ENCODE measurements at regions not wholly inside any gene's neighbourhood (a gene's known extent, or its start where the extent isn't known, plus 50 kb on each side); places are given as distances from the start of the nearest gene placed in this dataset.

DNA sequence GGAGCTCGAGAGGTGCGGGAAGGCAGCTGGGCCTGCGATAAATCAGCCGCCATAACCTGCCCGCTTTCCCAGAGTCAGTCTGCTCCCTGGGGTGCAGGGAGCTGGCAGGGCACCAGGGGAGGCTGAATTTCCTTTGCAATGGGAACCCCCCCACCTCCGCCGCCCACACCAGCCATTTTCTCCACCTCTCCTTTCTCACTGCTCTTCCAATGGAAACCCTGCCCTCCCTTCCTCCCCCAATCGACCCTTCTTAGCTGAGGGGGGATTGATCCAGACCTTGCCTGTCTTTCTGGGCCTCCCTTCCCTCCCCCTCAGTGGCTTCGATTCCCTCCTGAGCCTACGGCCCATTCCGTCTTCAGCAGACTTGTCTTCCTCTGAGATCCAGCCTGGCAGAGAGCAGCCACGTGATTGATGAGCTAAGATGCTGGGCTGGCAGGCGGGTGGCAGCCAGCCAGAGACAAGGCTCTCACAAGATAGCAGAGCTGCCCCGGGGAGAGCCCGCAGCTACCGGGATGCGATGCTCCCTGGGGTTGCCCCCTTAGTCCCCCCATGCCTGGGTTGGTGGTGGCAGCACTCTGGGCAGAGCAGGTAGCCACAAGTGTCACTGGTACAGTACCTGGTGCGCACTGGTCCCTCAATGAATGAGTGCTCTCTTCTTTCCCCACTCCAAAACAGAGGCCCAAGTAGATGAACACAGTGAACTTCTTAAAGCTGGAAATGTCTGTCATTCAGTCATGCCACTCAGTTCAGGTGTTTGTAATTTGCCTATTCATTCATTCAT lies 53.7 kb upstream of the FABP6 start:
- no peak overlapping the region for H3K27ac ChIP-seq
- TF ChIP-seq, protein P1, sequence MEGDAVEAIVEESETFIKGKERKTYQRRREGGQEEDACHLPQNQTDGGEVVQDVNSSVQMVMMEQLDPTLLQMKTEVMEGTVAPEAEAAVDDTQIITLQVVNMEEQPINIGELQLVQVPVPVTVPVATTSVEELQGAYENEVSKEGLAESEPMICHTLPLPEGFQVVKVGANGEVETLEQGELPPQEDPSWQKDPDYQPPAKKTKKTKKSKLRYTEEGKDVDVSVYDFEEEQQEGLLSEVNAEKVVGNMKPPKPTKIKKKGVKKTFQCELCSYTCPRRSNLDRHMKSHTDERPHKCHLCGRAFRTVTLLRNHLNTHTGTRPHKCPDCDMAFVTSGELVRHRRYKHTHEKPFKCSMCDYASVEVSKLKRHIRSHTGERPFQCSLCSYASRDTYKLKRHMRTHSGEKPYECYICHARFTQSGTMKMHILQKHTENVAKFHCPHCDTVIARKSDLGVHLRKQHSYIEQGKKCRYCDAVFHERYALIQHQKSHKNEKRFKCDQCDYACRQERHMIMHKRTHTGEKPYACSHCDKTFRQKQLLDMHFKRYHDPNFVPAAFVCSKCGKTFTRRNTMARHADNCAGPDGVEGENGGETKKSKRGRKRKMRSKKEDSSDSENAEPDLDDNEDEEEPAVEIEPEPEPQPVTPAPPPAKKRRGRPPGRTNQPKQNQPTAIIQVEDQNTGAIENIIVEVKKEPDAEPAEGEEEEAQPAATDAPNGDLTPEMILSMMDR (IDR thresholded peaks at IDR 0.05) = no peak
- H3K9me3 ChIP-seq = no peaks in the 10 kb centered on the region
- H3K4me3 ChIP-seq = no peak overlapping the region
- no peaks in the 10 kb centered on the region for H3K4me1 ChIP-seq
- intact Hi-C loops (cut with DNase I) = no loop called here
- no peaks in the 10 kb centered on the region for H3K27me3 ChIP-seq
- DNase-seq = no peak
- H3K36me3 ChIP-seq = no peaks in the 10 kb centered on the region
- peak; percentile 44 for ATAC-seq

DNA sequence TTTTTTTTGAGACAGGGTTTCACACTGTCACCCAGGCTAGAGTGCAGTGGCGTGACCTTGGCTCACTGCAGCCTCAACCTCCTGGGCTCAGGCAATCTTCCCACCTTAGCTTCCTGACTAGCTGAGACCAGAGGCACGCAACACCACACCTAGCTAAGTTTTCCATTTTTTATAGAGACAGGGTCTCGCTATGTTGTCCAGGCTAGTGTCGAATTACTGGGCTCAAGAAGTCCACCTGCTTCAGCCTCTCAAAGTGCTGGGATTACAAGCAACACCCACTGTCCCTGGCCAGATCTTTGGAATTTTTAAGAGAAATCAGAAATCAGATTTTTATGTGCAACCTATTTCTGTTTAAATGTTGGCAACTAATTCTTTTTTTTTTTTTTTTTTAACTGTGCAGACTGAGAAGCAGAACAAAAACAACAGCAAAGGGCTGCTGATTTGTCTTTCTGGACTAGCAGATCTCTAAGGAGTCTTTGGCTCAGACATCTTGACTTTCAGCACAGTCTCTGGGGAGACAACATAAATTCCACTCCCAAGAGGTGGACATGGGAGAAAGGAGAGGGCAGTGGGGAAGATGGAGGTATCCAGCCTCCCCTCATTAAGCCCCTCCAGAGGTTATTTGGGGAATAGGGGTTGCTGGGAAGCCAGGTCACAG lies 54.4 kb upstream of the FABP6 start:
- intact Hi-C loops (cut with DNase I) = no loop called here
- TF ChIP-seq, protein P1 (IDR thresholded peaks at IDR 0.05) = no peak
- no peaks in the 10 kb centered on the region for H3K9me3 ChIP-seq
- no peaks in the 10 kb centered on the region for H3K36me3 ChIP-seq
- no peaks in the 10 kb centered on the region for H3K27me3 ChIP-seq
- H3K4me3 ChIP-seq = no peak overlapping the region
- H3K4me1 ChIP-seq = no peaks in the 10 kb centered on the region
- H3K27ac ChIP-seq = no peak overlapping the region
- ATAC-seq (no peak), DNase-seq (no peak)

DNA sequence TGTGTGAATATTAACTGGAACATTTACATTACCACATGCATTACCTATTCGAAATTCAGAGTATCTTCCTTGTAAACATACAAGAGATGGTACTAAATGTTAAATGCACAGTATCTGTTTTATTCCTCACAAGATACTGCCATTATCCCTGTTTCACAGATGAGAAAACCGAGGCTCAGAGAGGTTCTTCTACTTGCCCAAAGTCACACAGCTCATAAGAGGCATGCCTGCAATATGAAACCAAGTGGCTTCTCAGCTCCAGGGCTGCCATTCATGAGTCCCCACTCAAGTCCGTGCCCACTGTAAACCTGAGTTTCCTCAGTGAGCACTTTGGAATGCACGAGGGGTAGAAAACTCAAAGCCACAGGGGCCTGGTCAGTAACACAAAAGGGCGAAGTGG lies 55.0 kb upstream of the FABP6 start:
- no peaks in the 10 kb centered on the region for H3K4me1 ChIP-seq
- no peaks in the 10 kb centered on the region for H3K36me3 ChIP-seq
- intact Hi-C loops (cut with DNase I) = no loop called here
- H3K27me3 ChIP-seq = no peaks in the 10 kb centered on the region
- ATAC-seq (no peak), DNase-seq (no peak)
- H3K27ac ChIP-seq = no peak overlapping the region
- no peaks in the 10 kb centered on the region for H3K9me3 ChIP-seq
- no peak overlapping the region for H3K4me3 ChIP-seq
- TF ChIP-seq, protein P1 (IDR thresholded peaks at IDR 0.05) = no peak

DNA sequence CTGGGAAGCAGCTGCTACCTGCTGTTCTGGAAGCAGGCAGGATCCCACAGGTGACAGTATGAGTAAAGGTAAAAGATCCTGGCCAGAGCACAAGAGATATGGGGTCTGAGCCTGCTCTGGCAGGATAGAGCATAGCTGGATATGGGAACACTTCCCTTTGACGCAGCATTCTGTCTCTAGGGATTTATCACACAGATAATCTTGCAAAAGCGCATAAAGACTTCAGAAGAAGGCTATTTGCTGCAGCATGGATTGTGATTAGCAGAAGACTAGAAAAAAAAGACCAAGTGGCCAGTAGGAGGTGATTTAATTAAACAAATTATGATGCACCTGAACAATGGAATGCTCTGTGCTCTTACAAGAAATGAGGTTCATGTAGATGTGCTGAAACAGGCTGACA lies 52.4 kb upstream of the PWWP2A start:
- Histone ChIP-seq H3K27ac (no peak overlapping the region), H3K27me3 (no peaks in the 10 kb centered on the region), H3K36me3 (no peaks in the 10 kb centered on the region), H3K9me3 (no peaks in the 10 kb centered on the region), H3K4me1 (no peaks in the 10 kb centered on the region), H3K4me3 (no peak overlapping the region)
- intact Hi-C loops (cut with DNase I) = no loop called here
- ATAC-seq (no peak), DNase-seq (no peak)
- TF ChIP-seq, protein P1 (IDR thresholded peaks at IDR 0.05) = no peak

DNA sequence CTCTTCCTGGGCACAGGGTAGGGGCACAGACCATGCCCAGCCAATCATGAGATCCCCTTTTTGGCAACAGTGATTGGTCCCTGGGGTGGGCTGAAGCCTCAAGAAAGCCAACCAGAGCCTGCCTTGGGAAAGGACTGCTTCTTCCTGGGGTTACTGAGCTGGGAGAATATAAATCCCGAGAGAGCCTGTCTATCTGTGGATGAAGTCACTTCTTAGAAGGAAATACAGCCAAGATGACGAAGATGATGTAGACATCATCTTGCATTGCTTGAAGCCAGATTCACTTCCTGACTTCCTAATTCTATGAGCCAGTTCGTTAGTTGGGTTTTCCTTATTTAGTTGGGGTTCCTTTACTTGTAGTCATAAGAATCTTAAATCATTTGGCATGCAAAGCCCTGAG lies 50.1 kb upstream of the PWWP2A start:
- DNase-seq (no peak), ATAC-seq (no peak)
- Histone ChIP-seq H3K4me3 (no peak overlapping the region), H3K27me3 (no peaks in the 10 kb centered on the region), H3K9me3 (no peaks in the 10 kb centered on the region), H3K4me1 (peaks cover 21% of the 10 kb centered on the region), H3K27ac (no peak overlapping the region), H3K36me3 (no peaks in the 10 kb centered on the region)
- TF ChIP-seq, protein P1 (IDR thresholded peaks at IDR 0.05) = no peak
- intact Hi-C loops (cut with DNase I) = no loop called here

All from upper lobe of right lung (tissue), 1 donor.